ENCODE measurements at regions not wholly inside any gene's neighbourhood (a gene's known extent, or its start where the extent isn't known, plus 50 kb on each side); places are given as distances from the start of the nearest gene placed in this dataset.

GRCh38 chr16:22732400-22732799 lies 81.6 kb upstream of the HS3ST2 start:
- H2AFZ ChIP-seq (ENCODE audit: low read depth) = no peak overlapping the region
- H3K79me2 ChIP-seq (ENCODE audit: insufficient read depth) = no peaks in the 10 kb centered on the region
- H3K27ac ChIP-seq (ENCODE audit: low read depth in 2 of 2, low read length in 1 of 2) = no peak overlapping the region
- H4K20me1 ChIP-seq (ENCODE audit: insufficient read depth) = no peaks in the 10 kb centered on the region
- no peaks in the 10 kb centered on the region for H3F3A ChIP-seq (replicated peaks; ENCODE audit: insufficient read depth)
- H3K4me3 ChIP-seq (ENCODE audit: low read depth in 2 of 2, low read length in 1 of 2) = no peak overlapping the region
- ChIA-PET POLR2A (no interaction called here), CTCF (interaction anchor here (1.4 kb wide), 1 partner anchor 28 kb away, joined by 3 read pairs; no protein-coding TSS in a partner anchor)
- no peaks in the 10 kb centered on the region for H3K27me3 ChIP-seq (ENCODE audit: insufficient read depth)
- no peaks in the 10 kb centered on the region for H3K36me3 ChIP-seq (replicated peaks in 1 of 2; ENCODE audit: control insufficient read depth in 1 of 2, insufficient read depth in 2 of 2, low read length in 1 of 2)
- no peak overlapping the region for H3K4me2 ChIP-seq
- WGBS (ENCODE audit: low lambda C conversion rate) = 53% methylated on average over 2 of the region's 2 CpGs
- H3K9ac ChIP-seq = no peak overlapping the region
- TF ChIP-seq RCOR1 (IDR thresholded peaks at IDR 0.05; ENCODE audit: low read length) (no peak), RAD21 (IDR thresholded peaks at IDR 0.05; ENCODE audit: low read length) (no peak), EZH2phosphoT487 (IDR thresholded peaks at IDR 0.05; ENCODE audit: borderline replicate concordance, low read depth) (no peak), FOXJ3 (CRISPR knock-in tag; IDR thresholded peaks at IDR 0.05) (no peak), FOSL2 (IDR thresholded peaks at IDR 0.05; ENCODE audit: borderline replicate concordance, low read depth) (no peak), REST (IDR thresholded peaks at IDR 0.05; ENCODE audit: low read depth, low read length) (no peak), GABPA (IDR thresholded peaks at IDR 0.05; ENCODE audit: low read depth) (no peak), NFIC (IDR thresholded peaks at IDR 0.05; ENCODE audit: borderline replicate concordance) (no peak), JUND (IDR thresholded peaks at IDR 0.05) (no peak), RXRA (IDR thresholded peaks at IDR 0.05; ENCODE audit: borderline replicate concordance, low read depth) (no peak), CTCF (IDR thresholded peaks at IDR 0.05) (no peak), SIN3A (IDR thresholded peaks at IDR 0.05; ENCODE audit: borderline replicate concordance, low read depth, low read length) (no peak), NRF1 (IDR thresholded peaks at IDR 0.05; ENCODE audit: low read depth, low read length) (no peak), MEF2A (IDR thresholded peaks at IDR 0.05; ENCODE audit: borderline replicate concordance, low read depth) (no peak), TAF1 (IDR thresholded peaks at IDR 0.05; ENCODE audit: borderline replicate concordance, low read depth, low read length) (no peak)
- DNase-seq = no peak
- no peaks in the 10 kb centered on the region for H3K9me3 ChIP-seq
- H3K4me1 ChIP-seq (ENCODE audit: control insufficient read depth in 1 of 2, insufficient read depth in 2 of 2, low read depth in 1 of 2, low read length in 1 of 2) = peaks cover 0 to 17% of the 10 kb centered on the region in 2 experiments; a peak in 2 of 4 replicates
- H3K9me2 ChIP-seq = no peaks in the 10 kb centered on the region

All from SK-N-SH (cell line).